ENCODE measurements at regions not wholly inside any gene's neighbourhood (a gene's known extent, or its start where the extent isn't known, plus 50 kb on each side); places are given as distances from the start of the nearest gene placed in this dataset.

- Histone ChIP-seq H3K4me1 (ENCODE audit: low read length) (no peaks in the 10 kb centered on the region), H3K4me3 (ENCODE audit: low read length) (no peak overlapping the region), H3K4me2 (ENCODE audit: low read length) (no peak overlapping the region), H3K9me3 (ENCODE audit: insufficient read depth, low read length) (no peaks in the 10 kb centered on the region), H3K79me2 (ENCODE audit: low read length) (no peaks in the 10 kb centered on the region), H3K27ac (ENCODE audit: low read length) (no peak overlapping the region), H3K9ac (ENCODE audit: low read length) (no peak overlapping the region), H3K36me3 (replicated peaks; ENCODE audit: low read depth, low read length) (no peaks in the 10 kb centered on the region), H2AFZ (ENCODE audit: low read depth, low read length) (no peak overlapping the region), H4K20me1 (ENCODE audit: insufficient read depth, low read length) (no peaks in the 10 kb centered on the region), H3K27me3 (ENCODE audit: low read depth, low read length) (peaks cover 24% of the 10 kb centered on the region)
- TF ChIP-seq, protein P1, sequence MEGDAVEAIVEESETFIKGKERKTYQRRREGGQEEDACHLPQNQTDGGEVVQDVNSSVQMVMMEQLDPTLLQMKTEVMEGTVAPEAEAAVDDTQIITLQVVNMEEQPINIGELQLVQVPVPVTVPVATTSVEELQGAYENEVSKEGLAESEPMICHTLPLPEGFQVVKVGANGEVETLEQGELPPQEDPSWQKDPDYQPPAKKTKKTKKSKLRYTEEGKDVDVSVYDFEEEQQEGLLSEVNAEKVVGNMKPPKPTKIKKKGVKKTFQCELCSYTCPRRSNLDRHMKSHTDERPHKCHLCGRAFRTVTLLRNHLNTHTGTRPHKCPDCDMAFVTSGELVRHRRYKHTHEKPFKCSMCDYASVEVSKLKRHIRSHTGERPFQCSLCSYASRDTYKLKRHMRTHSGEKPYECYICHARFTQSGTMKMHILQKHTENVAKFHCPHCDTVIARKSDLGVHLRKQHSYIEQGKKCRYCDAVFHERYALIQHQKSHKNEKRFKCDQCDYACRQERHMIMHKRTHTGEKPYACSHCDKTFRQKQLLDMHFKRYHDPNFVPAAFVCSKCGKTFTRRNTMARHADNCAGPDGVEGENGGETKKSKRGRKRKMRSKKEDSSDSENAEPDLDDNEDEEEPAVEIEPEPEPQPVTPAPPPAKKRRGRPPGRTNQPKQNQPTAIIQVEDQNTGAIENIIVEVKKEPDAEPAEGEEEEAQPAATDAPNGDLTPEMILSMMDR (IDR thresholded peaks at IDR 0.05; ENCODE audit: low read depth, low read length) = no peak
These were observed 97.9 kb upstream of the KLHL29 start for GRCh38 chr2:23286758-23287704.

DNA sequence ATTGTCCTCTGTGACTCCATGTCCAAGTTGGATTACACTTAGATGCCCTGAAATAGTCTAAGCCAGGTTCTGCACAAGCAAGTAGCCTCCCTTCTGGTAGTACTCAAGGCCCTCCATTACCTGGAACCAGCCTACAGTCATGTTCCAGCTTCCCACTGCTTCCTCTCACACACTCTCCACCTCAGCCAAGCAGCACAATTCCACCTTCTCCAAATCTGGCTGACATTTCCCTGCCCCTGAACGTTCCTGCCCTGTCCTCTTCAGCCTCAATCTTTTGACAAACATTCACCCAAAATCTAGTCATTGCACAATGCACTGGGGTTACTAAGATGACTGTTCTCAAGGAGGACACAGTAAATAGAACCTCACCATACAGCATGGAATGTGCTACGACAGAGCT, 95.3 kb upstream of the KLHL29 start:
- Histone ChIP-seq H4K20me1 (ENCODE audit: insufficient read depth, low read length) (no peaks in the 10 kb centered on the region), H3K79me2 (ENCODE audit: low read length) (no peaks in the 10 kb centered on the region), H3K27ac (ENCODE audit: low read length) (no peak overlapping the region), H3K9me3 (ENCODE audit: insufficient read depth, low read length) (no peaks in the 10 kb centered on the region), H3K36me3 (replicated peaks; ENCODE audit: low read depth, low read length) (no peaks in the 10 kb centered on the region), H3K4me1 (ENCODE audit: low read length) (no peaks in the 10 kb centered on the region), H3K27me3 (ENCODE audit: low read depth, low read length) (peaks cover 24% of the 10 kb centered on the region), H3K9ac (ENCODE audit: low read length) (no peak overlapping the region), H2AFZ (ENCODE audit: low read depth, low read length) (no peak overlapping the region), H3K4me2 (ENCODE audit: low read length) (no peak overlapping the region), H3K4me3 (ENCODE audit: low read length) (no peak overlapping the region)
- TF ChIP-seq EZH2phosphoT487 (IDR thresholded peaks at IDR 0.05; ENCODE audit: low read depth) = no peak
- TF ChIP-seq, protein P1 (IDR thresholded peaks at IDR 0.05; ENCODE audit: low read depth, low read length) = no peak

DNA sequence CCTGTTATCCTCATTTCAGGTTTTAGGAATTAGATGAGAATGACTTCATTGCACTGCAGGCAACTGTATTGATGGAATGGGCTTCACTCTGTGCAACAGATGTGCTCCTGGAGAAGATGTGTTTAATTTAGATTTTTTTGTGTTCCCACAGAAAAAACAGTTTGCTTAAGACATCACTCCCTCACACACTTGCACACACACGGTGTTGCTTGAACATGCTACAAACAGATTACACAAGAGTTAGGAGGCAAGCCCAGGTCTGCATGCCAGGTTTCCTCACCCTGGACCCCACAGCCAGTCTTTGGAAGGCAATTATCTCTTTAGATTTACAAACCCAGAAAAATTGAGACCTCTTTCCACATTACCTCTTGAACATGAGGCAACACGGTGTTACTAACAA, 93.7 kb upstream of the KLHL29 start:
- Histone ChIP-seq H3K27ac (ENCODE audit: low read length) (no peak overlapping the region), H2AFZ (ENCODE audit: low read depth, low read length) (no peak overlapping the region), H3K9me3 (ENCODE audit: insufficient read depth, low read length) (no peaks in the 10 kb centered on the region), H4K20me1 (ENCODE audit: insufficient read depth, low read length) (no peaks in the 10 kb centered on the region), H3K4me2 (ENCODE audit: low read length) (no peak overlapping the region), H3K27me3 (ENCODE audit: low read depth, low read length) (peaks cover 16% of the 10 kb centered on the region), H3K79me2 (ENCODE audit: low read length) (no peaks in the 10 kb centered on the region), H3K4me1 (ENCODE audit: low read length) (no peaks in the 10 kb centered on the region), H3K4me3 (ENCODE audit: low read length) (no peak overlapping the region), H3K9ac (ENCODE audit: low read length) (no peak overlapping the region), H3K36me3 (replicated peaks; ENCODE audit: low read depth, low read length) (no peaks in the 10 kb centered on the region)
- TF ChIP-seq, protein P1 (IDR thresholded peaks at IDR 0.05; ENCODE audit: low read depth, low read length) = no peak
- TF ChIP-seq EZH2phosphoT487 (IDR thresholded peaks at IDR 0.05; ENCODE audit: low read depth) = no peak

DNA sequence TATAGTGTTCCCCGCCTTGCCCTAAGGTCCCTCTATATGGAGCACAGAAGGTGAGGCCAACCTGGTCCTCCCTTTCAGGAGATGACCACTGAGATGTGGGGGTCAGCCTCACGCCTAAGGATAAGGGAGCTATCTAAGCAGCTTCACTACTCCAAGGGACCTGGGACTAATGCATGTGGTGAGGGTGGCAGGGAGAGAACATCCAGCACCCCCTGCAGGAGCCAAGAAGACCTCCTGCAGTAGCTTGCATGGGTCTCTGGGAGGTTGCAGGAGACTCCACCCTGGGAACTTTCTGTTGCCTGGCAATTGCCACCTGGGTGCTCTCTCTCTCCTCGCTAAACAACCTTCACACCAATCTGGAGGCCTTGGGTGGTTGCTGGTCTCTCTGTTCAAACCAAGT, 93.0 kb upstream of the KLHL29 start:
- Histone ChIP-seq H3K9ac (ENCODE audit: low read length) (no peak overlapping the region), H3K9me3 (ENCODE audit: insufficient read depth, low read length) (no peaks in the 10 kb centered on the region), H3K4me3 (ENCODE audit: low read length) (no peak overlapping the region), H2AFZ (ENCODE audit: low read depth, low read length) (no peak overlapping the region), H3K79me2 (ENCODE audit: low read length) (no peaks in the 10 kb centered on the region), H3K36me3 (replicated peaks; ENCODE audit: low read depth, low read length) (no peaks in the 10 kb centered on the region), H3K4me1 (ENCODE audit: low read length) (no peaks in the 10 kb centered on the region), H3K27me3 (ENCODE audit: low read depth, low read length) (peaks cover 12% of the 10 kb centered on the region; the same call in 1 of the 2 replicates), H3K27ac (ENCODE audit: low read length) (no peak overlapping the region), H4K20me1 (ENCODE audit: insufficient read depth, low read length) (no peaks in the 10 kb centered on the region), H3K4me2 (ENCODE audit: low read length) (no peak overlapping the region)
- TF ChIP-seq, protein P1 (IDR thresholded peaks at IDR 0.05; ENCODE audit: low read depth, low read length) = no peak
- TF ChIP-seq EZH2phosphoT487 (IDR thresholded peaks at IDR 0.05; ENCODE audit: low read depth) = no peak
